Esophagus muscularis mucosa (tissue), 4 donors: ENCODE measurements at regions not wholly inside any gene's neighbourhood (a gene's known extent, or its start where the extent isn't known, plus 50 kb on each side); places are given as distances from the start of the nearest gene placed in this dataset.

Experiments used
- DNase-seq: peaks from one replicate; pipeline ENCODE4 v3.0.0-alpha.2; 2017; ENCODE audit errors: extremely low spot score
- H3K27ac ChIP-seq, 4 donors: fragments of 200-600 bp; sonication (generic); replicated peaks in 1 of 4; 1 replicate in 3 of 4; 2 replicates in 1 of 4; pipeline ENCODE4 v1.5.1; 2016 to 2019; ENCODE audit warnings: mild to moderate bottlenecking in 1 of 4
- H3K27me3 ChIP-seq, 4 donors: fragments of 200-600 bp; sonication (generic); one replicate each; pipeline versions ENCODE4 v1.5.1 to v1.6.0; 2016 to 2019
- H3K36me3 ChIP-seq, 4 donors: fragments of 200-600 bp; sonication (generic); one replicate each; pipeline ENCODE4 v1.5.1; 2016 to 2019
- H3K4me1 ChIP-seq, 4 donors: fragments of 200-600 bp; sonication (generic); one replicate each; pipeline ENCODE4 v1.5.1; 2016 to 2019
- H3K4me3 ChIP-seq, 4 donors: fragments of 200-600 bp; sonication (generic); 1 replicate in 2 of 4; 2 replicates in 2 of 4; pipeline ENCODE4 v1.5.1; 2016 to 2019; ENCODE audit warnings: mild to moderate bottlenecking in 4 of 4, moderate library complexity in 1 of 4
- H3K9me3 ChIP-seq, 4 donors: fragments of 200-600 bp; sonication (generic); 1 replicate in 3 of 4; 2 replicates in 1 of 4; pipeline ENCODE4 v1.5.1; 2016 to 2019
- CTCF ChIP-seq, 3 experiments: fragments of 200-600 bp in 2 of 3; fragments of 450-650 bp in 1 of 3; sonication (generic) in 2 of 3; IDR thresholded peaks; one replicate each; pipeline ENCODE4 v1.5.1; 2017 to 2019; ENCODE audit warnings: antibody characterized with exemption in 3 of 3, mild to moderate bottlenecking in 2 of 3, moderate library complexity in 1 of 3
- EP300 ChIP-seq: sonication (generic); formaldehyde crosslinking; IDR thresholded peaks from one replicate; pipeline ENCODE4 v1.6.1; 2017; ENCODE audit warnings: antibody characterized with exemption
- POLR2A ChIP-seq: fragments of 450-650 bp; IDR thresholded peaks from one replicate; pipeline ENCODE4 v1.6.1; 2017; ENCODE audit warnings: antibody characterized with exemption, moderate library complexity, mild to moderate bottlenecking, low read depth
- POLR2AphosphoS5 ChIP-seq, 2 donors: sonication (generic); formaldehyde crosslinking; IDR thresholded peaks; one replicate each; pipeline ENCODE4 v1.6.1; 2017; ENCODE audit warnings: antibody characterized with exemption in 2 of 2
- WGBS: methylation state at CpG from one replicate; pipeline ENCODE4 v1.1.5; 2018; 5-methylcytosine and 5-hydroxymethylcytosine counted together
- intact Hi-C: fragments of 100-400 bp; cut with DNase I; formaldehyde crosslinking; loops from one replicate; pipeline ENCODE4 v1.15.1; 2023

- TF ChIP-seq POLR2A: no peak
- Histone ChIP-seq H3K4me3 (no peak overlapping the region), H3K27ac (no peak overlapping the region), H3K4me1 (peaks cover 0 to 11% (median 0%) of the 10 kb centered on the region in 4 donors), H3K9me3 (no peaks in the 10 kb centered on the region), H3K27me3 (no peaks in the 10 kb centered on the region), H3K36me3 (no peaks in the 10 kb centered on the region)
- peak; percentile 60 for DNase-seq
- intact Hi-C loops: no loop called here
- WGBS: 96% methylated on average over 2 of the region's 2 CpGs
Observed at GRCh38 chr10:90986870-90987269, 66.0 kb upstream of the ANKRD1 start.

GRCh38 chr10:90987383-90987782 lies 66.5 kb upstream of the ANKRD1 start:
- TF ChIP-seq POLR2A (no peak), EP300 (no peak), POLR2AphosphoS5 (IDR thresholded peaks at IDR 0.05) (no peak), CTCF (IDR thresholded peaks at IDR 0.05) (no peak)
- Histone ChIP-seq H3K9me3 (no peaks in the 10 kb centered on the region), H3K4me1 (peaks cover 0 to 11% (median 0%) of the 10 kb centered on the region in 4 donors), H3K27me3 (no peaks in the 10 kb centered on the region), H3K36me3 (no peaks in the 10 kb centered on the region), H3K27ac (no peak overlapping the region), H3K4me3 (no peak overlapping the region)
- WGBS: 97% methylated on average over 2 of the region's 2 CpGs
- DNase-seq: peak; percentile 64
- intact Hi-C loops: no loop called here

- WGBS: 96% methylated on average over 4 of the region's 4 CpGs
- intact Hi-C loops: no loop called here
- H3K27me3 ChIP-seq: no peaks in the 10 kb centered on the region
- H3K4me3 ChIP-seq: no peak overlapping the region
- no peak overlapping the region for H3K27ac ChIP-seq
- no peaks in the 10 kb centered on the region for H3K36me3 ChIP-seq
- DNase-seq: peak; percentile 64
- TF ChIP-seq EP300 (no peak), POLR2A (no peak), CTCF (IDR thresholded peaks at IDR 0.05) (no peak), POLR2AphosphoS5 (IDR thresholded peaks at IDR 0.05) (no peak)
- peaks cover 0 to 11% (median 0%) of the 10 kb centered on the region in 4 donors for H3K4me1 ChIP-seq
- H3K9me3 ChIP-seq: no peaks in the 10 kb centered on the region
Observed at GRCh38 chr10:90988024-90988423, 67.1 kb upstream of the ANKRD1 start.

- Histone ChIP-seq H3K36me3 (no peaks in the 10 kb centered on the region), H3K27ac (no peak overlapping the region), H3K4me1 (peaks cover 0 to 11% (median 0%) of the 10 kb centered on the region in 4 donors), H3K9me3 (no peaks in the 10 kb centered on the region), H3K27me3 (peaks cover 0 to 1% (median 0%) of the 10 kb centered on the region in 4 donors), H3K4me3 (no peak overlapping the region)
- TF ChIP-seq POLR2AphosphoS5 (IDR thresholded peaks at IDR 0.05) (no peak), EP300 (no peak), POLR2A (no peak), CTCF (IDR thresholded peaks at IDR 0.05) (no peak)
- intact Hi-C loops: no loop called here
- DNase-seq: peak; percentile 81
- 85% methylated on average over 5 of the region's 5 CpGs for WGBS
Observed at GRCh38 chr10:90988802-90989201, 67.9 kb upstream of the ANKRD1 start.

- peaks cover 0 to 7% (median 0%) of the 10 kb centered on the region in 4 donors for H3K27me3 ChIP-seq
- peaks cover 0 to 7% (median 0%) of the 10 kb centered on the region in 4 donors for H3K4me1 ChIP-seq
- no peak overlapping the region for H3K4me3 ChIP-seq
- no peaks in the 10 kb centered on the region for H3K36me3 ChIP-seq
- H3K27ac ChIP-seq: no peak overlapping the region
- H3K9me3 ChIP-seq: no peaks in the 10 kb centered on the region
- TF ChIP-seq CTCF (IDR thresholded peaks at IDR 0.05) (no peak), POLR2AphosphoS5 (IDR thresholded peaks at IDR 0.05) (no peak), POLR2A (no peak), EP300 (no peak)
- intact Hi-C loops: no loop called here
- WGBS: 81% methylated on average over 3 of the region's 3 CpGs
- peak; percentile 12 for DNase-seq
Observed at GRCh38 chr10:90989378-90989777, 68.5 kb upstream of the ANKRD1 start.
